HL-60 (cell line): ENCODE measurements at regions not wholly inside any gene's neighbourhood (a gene's known extent, or its start where the extent isn't known, plus 50 kb on each side); places are given as distances from the start of the nearest gene placed in this dataset.

Experiments used
- DNase-seq, 2 experiments: peaks; one replicate each; pipeline ENCODE4 v3.0.0-alpha.2; 2010 to 2020; ENCODE audit warnings: low read depth in 1 of 2, low spot score in 1 of 2
- H3K27ac ChIP-seq: fragments of 250-450 bp; sonication (Bioruptor Pico); replicated peaks from 2 replicates; pipeline ENCODE4 v1.5.1; 2020; ENCODE audit warnings: mild to moderate bottlenecking, moderate library complexity
- H3K27me3 ChIP-seq: fragments of 250-450 bp; sonication (Bioruptor Pico); 2 replicates; pipeline ENCODE4 v1.5.1; 2021; ENCODE audit warnings: mild to moderate bottlenecking, moderate library complexity; ENCODE audit not compliant: insufficient read depth, poor library complexity, severe bottlenecking
- H3K4me3 ChIP-seq: replicated peaks from 2 replicates; pipeline ENCODE4 v1.5.1; 2011; ENCODE audit warnings: mild to moderate bottlenecking, control low read depth, low read length; ENCODE audit not compliant: insufficient read depth
- GABPA ChIP-seq: IDR thresholded peaks from 2 replicates; pipeline ENCODE4 v1.6.1; 2012; ENCODE audit warnings: low read depth
- POLR2AphosphoS5 ChIP-seq: IDR thresholded peaks from 2 replicates; pipeline ENCODE4 v1.6.1; 2012; ENCODE audit warnings: low read depth
- REST ChIP-seq: IDR thresholded peaks from 2 replicates; pipeline ENCODE4 v1.6.1; 2012; ENCODE audit warnings: low read depth; ENCODE audit not compliant: insufficient replicate concordance
- SPI1 ChIP-seq: IDR thresholded peaks from 2 replicates; pipeline ENCODE4 v1.6.1; 2012; ENCODE audit warnings: low read depth, mild to moderate bottlenecking, borderline replicate concordance
- TF ChIP-seq, protein P1 (sequence below): IDR thresholded peaks from one replicate; pipeline ENCODE4 v1.5.1; 2011; ENCODE audit warnings: low read length, control low read depth, inconsistent platforms; ENCODE audit not compliant: insufficient read depth

DNA sequence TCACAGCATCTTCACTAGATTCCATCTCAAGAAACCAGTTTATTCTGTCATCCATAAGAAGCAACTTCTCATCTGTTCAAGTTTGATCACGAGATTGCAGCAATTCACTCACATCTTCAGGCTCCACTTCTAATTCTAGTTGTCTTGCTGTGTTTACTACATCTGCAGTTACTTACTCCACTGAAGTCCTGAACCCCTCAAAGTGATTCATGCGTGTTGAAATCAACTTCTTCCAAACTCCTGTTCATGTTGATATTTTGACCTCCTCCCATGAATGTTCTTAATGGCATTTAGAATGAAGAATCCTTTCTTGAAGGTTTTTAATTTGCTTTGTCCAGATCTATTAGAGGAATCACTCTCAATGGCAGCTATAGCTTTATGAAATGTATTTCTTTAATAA lies 287.6 kb upstream of the TBL1XR1 start:
- no peak for DNase-seq
- no peak overlapping the region for H3K4me3 ChIP-seq
- TF ChIP-seq POLR2AphosphoS5 (no peak), REST (no peak), GABPA (no peak), SPI1 (no peak)
- TF ChIP-seq, protein P1, sequence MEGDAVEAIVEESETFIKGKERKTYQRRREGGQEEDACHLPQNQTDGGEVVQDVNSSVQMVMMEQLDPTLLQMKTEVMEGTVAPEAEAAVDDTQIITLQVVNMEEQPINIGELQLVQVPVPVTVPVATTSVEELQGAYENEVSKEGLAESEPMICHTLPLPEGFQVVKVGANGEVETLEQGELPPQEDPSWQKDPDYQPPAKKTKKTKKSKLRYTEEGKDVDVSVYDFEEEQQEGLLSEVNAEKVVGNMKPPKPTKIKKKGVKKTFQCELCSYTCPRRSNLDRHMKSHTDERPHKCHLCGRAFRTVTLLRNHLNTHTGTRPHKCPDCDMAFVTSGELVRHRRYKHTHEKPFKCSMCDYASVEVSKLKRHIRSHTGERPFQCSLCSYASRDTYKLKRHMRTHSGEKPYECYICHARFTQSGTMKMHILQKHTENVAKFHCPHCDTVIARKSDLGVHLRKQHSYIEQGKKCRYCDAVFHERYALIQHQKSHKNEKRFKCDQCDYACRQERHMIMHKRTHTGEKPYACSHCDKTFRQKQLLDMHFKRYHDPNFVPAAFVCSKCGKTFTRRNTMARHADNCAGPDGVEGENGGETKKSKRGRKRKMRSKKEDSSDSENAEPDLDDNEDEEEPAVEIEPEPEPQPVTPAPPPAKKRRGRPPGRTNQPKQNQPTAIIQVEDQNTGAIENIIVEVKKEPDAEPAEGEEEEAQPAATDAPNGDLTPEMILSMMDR = no peak
- no peaks in the 10 kb centered on the region for H3K27me3 ChIP-seq
- no peak overlapping the region for H3K27ac ChIP-seq

DNA sequence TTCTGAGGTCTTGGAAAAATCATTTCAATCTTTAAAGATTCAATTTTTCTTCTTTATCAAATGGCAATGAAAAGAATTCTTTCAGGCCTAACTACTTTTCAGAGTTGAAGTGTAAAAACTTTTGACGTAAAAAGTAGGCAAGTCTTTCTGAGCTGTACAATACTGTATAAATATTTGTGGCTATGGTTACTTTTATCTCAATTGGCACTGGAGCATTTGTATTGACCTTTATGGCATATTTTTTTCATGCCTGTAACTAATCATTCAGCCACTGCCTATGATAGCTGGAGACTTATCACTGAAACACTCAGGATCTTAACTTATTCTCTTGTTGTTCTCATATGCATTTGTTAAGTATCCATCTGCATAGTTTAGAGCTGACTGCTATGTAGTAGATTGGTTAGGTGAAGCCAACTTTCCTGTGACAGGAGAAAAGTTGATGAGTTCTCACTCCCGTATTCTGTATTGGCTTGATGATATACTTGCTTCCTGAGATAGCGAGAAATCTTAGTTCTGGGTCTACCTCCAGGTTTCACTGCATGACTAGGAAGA lies 290.4 kb upstream of the TBL1XR1 start:
- no peak overlapping the region for H3K4me3 ChIP-seq
- no peak overlapping the region for H3K27ac ChIP-seq
- DNase-seq = no peak
- TF ChIP-seq POLR2AphosphoS5 (no peak), REST (no peak), GABPA (no peak), SPI1 (no peak)
- TF ChIP-seq, protein P1 = no peak
- no peaks in the 10 kb centered on the region for H3K27me3 ChIP-seq

- H3K27ac ChIP-seq = no peak overlapping the region
- H3K4me3 ChIP-seq = no peak overlapping the region
- no peaks in the 10 kb centered on the region for H3K27me3 ChIP-seq
- TF ChIP-seq REST (no peak), POLR2AphosphoS5 (no peak), GABPA (no peak), SPI1 (no peak)
- TF ChIP-seq, protein P1 = no peak
- no peak for DNase-seq
Observed at GRCh38 chr3:177488740-177489139, 291.5 kb upstream of the TBL1XR1 start.
